ENCODE measurements at regions not wholly inside any gene's neighbourhood (a gene's known extent, or its start where the extent isn't known, plus 50 kb on each side); places are given as distances from the start of the nearest gene placed in this dataset.
"Not testable (repeated sequence)": the region's sequence is repeated elsewhere in the genome, so short reads cannot be mapped to it uniquely, and the experiment has no call there.

- DNase-seq (ENCODE audit: low read depth), result not testable (repeated sequence)
These were observed 162.3 kb downstream of the ERMARD start for GRCh38 chr6:169913745-169914144.

GRCh38 chr6:169913096-169913638 lies 161.7 kb downstream of the ERMARD start:
- no peak for DNase-seq (ENCODE audit: low read depth)

GRCh38 chr6:169912266-169913095 lies 161.1 kb downstream of the ERMARD start:
- no peak for DNase-seq (ENCODE audit: low read depth)

- no peak for DNase-seq (ENCODE audit: low read depth)
These were observed 160.1 kb downstream of the ERMARD start for GRCh38 chr6:169911264-169912263.

GRCh38 chr6:169909113-169909512 lies 157.7 kb downstream of the ERMARD start:
- no peak for DNase-seq (ENCODE audit: low read depth)

- no peak for DNase-seq (ENCODE audit: low read depth)
These were observed 157.0 kb downstream of the ERMARD start for GRCh38 chr6:169908403-169908933.

GRCh38 chr6:169907419-169908115 lies 156.1 kb downstream of the ERMARD start:
- DNase-seq (ENCODE audit: low read depth), result no peak

GRCh38 chr6:169906688-169907418 lies 155.4 kb downstream of the ERMARD start:
- no peak for DNase-seq (ENCODE audit: low read depth)

GRCh38 chr6:169906004-169906687 lies 154.7 kb downstream of the ERMARD start:
- DNase-seq (ENCODE audit: low read depth), result no peak

GRCh38 chr6:169905041-169905807 lies 153.8 kb downstream of the ERMARD start:
- DNase-seq (ENCODE audit: low read depth), result peak; percentile 42

- no peak for DNase-seq (ENCODE audit: low read depth)
These were observed 152.9 kb downstream of the ERMARD start for GRCh38 chr6:169904051-169904922.

- DNase-seq (ENCODE audit: low read depth), result no peak
These were observed 151.7 kb downstream of the ERMARD start for GRCh38 chr6:169903122-169903521.

- DNase-seq (ENCODE audit: low read depth), result no peak
These were observed 151.2 kb downstream of the ERMARD start for GRCh38 chr6:169902604-169903003.

GRCh38 chr6:169902070-169902469 lies 150.6 kb downstream of the ERMARD start:
- no peak for DNase-seq (ENCODE audit: low read depth)

- DNase-seq (ENCODE audit: low read depth), result no peak
These were observed 148.2 kb downstream of the ERMARD start for GRCh38 chr6:169899481-169900145.

GRCh38 chr6:169898788-169899480 lies 147.5 kb downstream of the ERMARD start:
- DNase-seq (ENCODE audit: low read depth), result no peak

Data from HT1080 (cell line).